PFSK-1 (cell line): ENCODE measurements at regions not wholly inside any gene's neighbourhood (a gene's known extent, or its start where the extent isn't known, plus 50 kb on each side); places are given as distances from the start of the nearest gene placed in this dataset.

ENCODE experiments used
- FOXP2 ChIP-seq: optimal IDR thresholded peaks from 2 replicates; pipeline ENCODE3; 2011; ENCODE audit warnings: borderline replicate concordance, control low read depth, inconsistent platforms; ENCODE audit not compliant: insufficient read depth; ENCODE audit errors: extremely low read length, extremely low read depth
- POLR2AphosphoS5 ChIP-seq: IDR thresholded peaks from 2 replicates; pipeline ENCODE4 v1.6.1; 2012; ENCODE audit warnings: low read depth, mild to moderate bottlenecking, control low read depth, low read length, moderate library complexity
- REST ChIP-seq, 2 experiments: IDR thresholded peaks; 2 replicates each; pipeline versions ENCODE4 v1.6.1 to v1.8.0; 2011 to 2012; ENCODE audit warnings: low read depth in 2 of 2, low read length in 2 of 2, control low read depth in 1 of 2, inconsistent platforms in 1 of 2, mild to moderate bottlenecking in 1 of 2, moderate library complexity in 1 of 2; ENCODE audit not compliant: insufficient read depth in 1 of 2
- SIN3A ChIP-seq: IDR thresholded peaks from 2 replicates; pipeline ENCODE4 v1.6.1; 2012; ENCODE audit warnings: mild to moderate bottlenecking, low read length, moderate library complexity, borderline replicate concordance; ENCODE audit not compliant: insufficient read depth
- TAF1 ChIP-seq: IDR thresholded peaks from 2 replicates; pipeline ENCODE4 v1.6.1; 2012; ENCODE audit warnings: low read length, control low read depth, borderline replicate concordance; ENCODE audit not compliant: insufficient read depth

GRCh38 chr18:73520229-73520628 is 627.4 kb downstream of the FBXO15 start:
- TF ChIP-seq FOXP2 (no peak), REST (IDR thresholded peaks at IDR 0.05; ENCODE audit: insufficient read depth in 1 of 2, low read depth in 2 of 2, low read length in 2 of 2) (no peak), SIN3A (no peak), TAF1 (no peak), POLR2AphosphoS5 (no peak)

- TF ChIP-seq FOXP2 (no peak), REST (IDR thresholded peaks at IDR 0.05; ENCODE audit: insufficient read depth in 1 of 2, low read depth in 2 of 2, low read length in 2 of 2) (no peak), SIN3A (no peak), POLR2AphosphoS5 (no peak), TAF1 (no peak)
Observed at GRCh38 chr18:73514449-73514848, 633.2 kb downstream of the FBXO15 start.

GRCh38 chr18:73511771-73512503 is 635.7 kb downstream of the FBXO15 start:
- TF ChIP-seq SIN3A (no peak), REST (IDR thresholded peaks at IDR 0.05; ENCODE audit: insufficient read depth in 1 of 2, low read depth in 2 of 2, low read length in 2 of 2) (no peak), POLR2AphosphoS5 (no peak), FOXP2 (no peak), TAF1 (no peak)

- no peak for TF ChIP-seq SIN3A
- no peak for TF ChIP-seq TAF1
Observed at GRCh38 chr18:73509460-73509859, 638.2 kb downstream of the FBXO15 start.

- TF ChIP-seq POLR2AphosphoS5 (no peak), FOXP2 (no peak), SIN3A (no peak), REST (IDR thresholded peaks at IDR 0.05; ENCODE audit: insufficient read depth in 1 of 2, low read depth in 2 of 2, low read length in 2 of 2) (no peak), TAF1 (no peak)
Observed at GRCh38 chr18:73503326-73503725, 635.5 kb upstream of the NETO1 start.
